ENCODE measurements at regions not wholly inside any gene's neighbourhood (a gene's known extent, or its start where the extent isn't known, plus 50 kb on each side); places are given as distances from the start of the nearest gene placed in this dataset.
"Not testable (repeated sequence)": the region's sequence is repeated elsewhere in the genome, so short reads cannot be mapped to it uniquely, and the experiment has no call there.

DNA sequence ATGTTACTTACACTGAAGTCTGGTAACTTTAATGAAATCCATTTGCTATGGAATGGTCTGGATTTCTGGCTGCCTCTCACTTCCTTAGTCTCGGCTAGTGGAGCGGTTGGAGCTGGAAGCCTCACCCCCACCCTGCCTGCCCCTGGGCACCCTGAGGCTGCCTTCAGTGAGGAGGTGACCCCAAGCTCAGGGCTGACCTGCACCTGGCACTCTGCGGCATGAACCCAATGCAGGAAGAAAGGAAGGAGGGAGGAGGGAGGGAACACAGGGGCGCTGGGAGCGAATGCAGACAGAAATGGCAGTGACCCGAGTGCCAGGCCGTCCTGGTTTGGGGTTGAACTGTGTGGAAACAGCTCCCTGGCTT is 353.1 kb downstream of the TMEM121 start:
- DNase-seq (ENCODE audit: low spot score in 2 of 2): no peak
- intact Hi-C loops (cut with DNase I): no loop called here

DNA sequence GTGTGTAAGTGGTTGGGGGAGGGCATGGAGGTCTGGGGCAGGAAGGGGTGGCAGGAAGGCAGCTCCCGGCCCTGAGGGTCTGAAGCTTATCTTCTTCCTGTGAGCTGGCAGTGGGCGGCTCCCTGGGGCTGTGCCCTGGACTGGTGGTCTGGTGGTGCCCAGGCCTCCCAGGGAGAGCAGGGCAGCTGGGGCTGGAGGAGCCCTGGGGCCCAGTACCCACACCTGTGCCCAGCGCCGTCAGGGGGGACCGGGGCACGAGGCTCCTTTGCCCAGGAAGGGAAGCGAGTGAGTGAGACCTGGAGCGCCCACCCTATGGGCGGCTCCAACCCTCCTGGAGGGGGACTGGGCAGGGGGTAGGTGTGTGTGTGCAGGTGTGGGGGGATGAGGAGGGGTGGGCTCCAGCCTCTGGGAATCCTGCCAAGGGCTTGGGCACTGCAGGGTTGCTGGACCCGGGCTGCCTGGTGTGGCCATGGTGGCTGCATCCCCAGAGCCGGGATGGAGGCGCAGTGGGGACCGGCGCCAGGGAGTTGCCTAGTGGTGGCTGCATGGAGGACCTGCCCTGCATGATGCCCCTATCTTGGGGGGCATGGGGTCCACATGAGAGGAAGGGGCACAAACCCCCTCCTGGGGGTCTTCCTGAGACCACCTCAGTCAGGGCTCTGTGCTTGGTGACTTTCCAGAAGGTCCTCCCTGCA is 353.6 kb downstream of the TMEM121 start:
- Histone ChIP-seq H3K9me3 (no peaks in the 10 kb centered on the region), H3K27ac (no peak overlapping the region), H3K36me3 (no peaks in the 10 kb centered on the region), H3K27me3 (no peaks in the 10 kb centered on the region), H3K4me3 (no peak overlapping the region), H3K4me1 (no peaks in the 10 kb centered on the region)
- TF ChIP-seq, protein P1, sequence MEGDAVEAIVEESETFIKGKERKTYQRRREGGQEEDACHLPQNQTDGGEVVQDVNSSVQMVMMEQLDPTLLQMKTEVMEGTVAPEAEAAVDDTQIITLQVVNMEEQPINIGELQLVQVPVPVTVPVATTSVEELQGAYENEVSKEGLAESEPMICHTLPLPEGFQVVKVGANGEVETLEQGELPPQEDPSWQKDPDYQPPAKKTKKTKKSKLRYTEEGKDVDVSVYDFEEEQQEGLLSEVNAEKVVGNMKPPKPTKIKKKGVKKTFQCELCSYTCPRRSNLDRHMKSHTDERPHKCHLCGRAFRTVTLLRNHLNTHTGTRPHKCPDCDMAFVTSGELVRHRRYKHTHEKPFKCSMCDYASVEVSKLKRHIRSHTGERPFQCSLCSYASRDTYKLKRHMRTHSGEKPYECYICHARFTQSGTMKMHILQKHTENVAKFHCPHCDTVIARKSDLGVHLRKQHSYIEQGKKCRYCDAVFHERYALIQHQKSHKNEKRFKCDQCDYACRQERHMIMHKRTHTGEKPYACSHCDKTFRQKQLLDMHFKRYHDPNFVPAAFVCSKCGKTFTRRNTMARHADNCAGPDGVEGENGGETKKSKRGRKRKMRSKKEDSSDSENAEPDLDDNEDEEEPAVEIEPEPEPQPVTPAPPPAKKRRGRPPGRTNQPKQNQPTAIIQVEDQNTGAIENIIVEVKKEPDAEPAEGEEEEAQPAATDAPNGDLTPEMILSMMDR (IDR thresholded peaks at IDR 0.05): no peak
- intact Hi-C loops (cut with DNase I): no loop called here
- DNase-seq (ENCODE audit: low spot score in 2 of 2): peak; percentile 6 to 55

More for the DNA sequence above, 353.1 kb downstream of the TMEM121 start:
- Histone ChIP-seq H3K9me3 (no peaks in the 10 kb centered on the region), H3K36me3 (no peaks in the 10 kb centered on the region), H3K27ac (no peak overlapping the region), H3K27me3 (no peaks in the 10 kb centered on the region), H3K4me1 (no peaks in the 10 kb centered on the region), H3K4me3 (no peak overlapping the region)
- TF ChIP-seq, protein P1 (IDR thresholded peaks at IDR 0.05): no peak

- no peak overlapping the region for H3K27ac ChIP-seq
- TF ChIP-seq, protein P1 (IDR thresholded peaks at IDR 0.05): no peak
- H3K9me3 ChIP-seq: no peaks in the 10 kb centered on the region
- intact Hi-C loops (cut with DNase I): no loop called here
- peak in 1 of 2 donors; percentile 46 for DNase-seq (ENCODE audit: low spot score in 2 of 2)
- no peaks in the 10 kb centered on the region for H3K27me3 ChIP-seq
- H3K4me1 ChIP-seq: no peaks in the 10 kb centered on the region
- no peak overlapping the region for H3K4me3 ChIP-seq
- H3K36me3 ChIP-seq: no peaks in the 10 kb centered on the region
Observed at GRCh38 chr14:105880616-105881015, 354.2 kb downstream of the TMEM121 start.

- Histone ChIP-seq H3K4me3 (no peak overlapping the region), H3K4me1 (no peaks in the 10 kb centered on the region), H3K27ac (no peak overlapping the region), H3K27me3 (no peaks in the 10 kb centered on the region), H3K9me3 (no peaks in the 10 kb centered on the region), H3K36me3 (no peaks in the 10 kb centered on the region)
- DNase-seq (ENCODE audit: low spot score in 2 of 2): peak in 1 of 2 donors; percentile 56
- intact Hi-C loops (cut with DNase I): no loop called here
- TF ChIP-seq, protein P1 (IDR thresholded peaks at IDR 0.05): no peak
Observed at GRCh38 chr14:105881021-105881930, 354.9 kb downstream of the TMEM121 start.

DNA sequence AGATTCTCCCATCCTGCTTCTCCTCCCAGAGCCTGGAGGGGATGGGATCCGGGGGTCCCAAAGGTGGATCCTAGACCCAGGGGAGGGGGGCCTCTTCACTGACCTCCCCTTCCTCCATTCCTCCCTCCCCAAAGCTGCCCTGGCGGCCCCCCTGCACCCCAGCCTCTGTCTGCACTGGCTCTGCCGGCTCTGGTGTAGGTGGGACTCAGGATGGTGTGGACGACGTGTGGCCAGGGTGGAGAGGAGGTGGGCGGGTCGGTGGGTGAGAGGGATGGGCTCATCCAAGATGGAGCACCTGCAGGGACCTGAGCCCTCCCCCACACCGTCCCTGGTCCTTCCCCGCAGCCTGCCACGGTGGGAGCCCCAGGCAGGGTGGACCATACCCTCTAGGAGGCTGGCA is 355.6 kb downstream of the TMEM121 start:
- H3K9me3 ChIP-seq; H3K36me3 ChIP-seq; H3K27ac ChIP-seq; intact Hi-C loops (cut with DNase I); H3K4me3 ChIP-seq; H3K4me1 ChIP-seq; H3K27me3 ChIP-seq: not testable (repeated sequence)
- peak in 1 of 2 donors; percentile 33 for DNase-seq (ENCODE audit: low spot score in 2 of 2)

DNA sequence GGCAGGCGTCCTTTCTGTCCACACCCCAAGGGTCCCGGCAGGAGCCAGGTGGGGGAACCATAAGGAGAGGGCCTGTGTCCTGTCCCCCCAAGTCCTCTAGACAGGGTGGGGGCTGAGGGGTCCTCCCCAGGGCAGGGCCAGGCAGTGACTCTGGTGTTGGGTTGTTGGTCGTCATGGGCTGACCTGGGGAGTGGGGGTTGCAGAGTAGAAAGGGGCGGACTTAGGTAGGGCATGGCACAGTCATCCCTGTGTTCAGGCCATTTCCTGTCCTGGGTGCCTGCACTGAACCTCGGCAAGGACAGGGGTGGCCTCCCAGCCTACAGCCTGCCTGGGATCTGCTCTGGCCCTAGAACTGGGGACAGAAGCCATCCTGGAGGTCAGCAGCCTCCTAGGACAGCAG is 356.2 kb downstream of the TMEM121 start:
- TF ChIP-seq, protein P1 (IDR thresholded peaks at IDR 0.05): no peak
- no peaks in the 10 kb centered on the region for H3K9me3 ChIP-seq
- H3K4me1 ChIP-seq: no peaks in the 10 kb centered on the region
- peak in 1 of 2 donors; percentile 37 for DNase-seq (ENCODE audit: low spot score in 2 of 2)
- H3K36me3 ChIP-seq: no peaks in the 10 kb centered on the region
- H3K27me3 ChIP-seq: no peaks in the 10 kb centered on the region
- no peak overlapping the region for H3K27ac ChIP-seq
- intact Hi-C loops (cut with DNase I): no loop called here
- H3K4me3 ChIP-seq: no peak overlapping the region

All from ascending aorta (tissue), 2 donors.